ENCODE measurements at regions not wholly inside any gene's neighbourhood (a gene's known extent, or its start where the extent isn't known, plus 50 kb on each side); places are given as distances from the start of the nearest gene placed in this dataset.

DNA sequence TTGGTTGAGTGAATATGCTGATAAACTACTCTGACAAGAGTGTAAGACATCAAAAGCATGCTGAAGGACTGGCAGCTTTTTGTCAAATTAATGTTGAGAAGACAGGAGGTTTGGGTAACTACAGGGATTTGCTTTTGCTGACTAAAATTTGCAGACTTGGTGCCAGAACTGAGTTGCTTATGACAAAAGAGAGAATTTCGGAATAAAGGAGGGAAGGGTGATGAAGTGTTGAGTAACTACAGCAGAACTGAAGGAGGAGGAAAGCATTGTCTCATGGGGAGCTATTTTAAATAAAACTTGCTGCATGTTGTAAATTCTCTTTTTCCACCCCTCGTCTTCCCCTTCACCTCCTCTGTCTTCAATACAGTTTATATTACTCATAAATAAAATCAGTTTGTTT is 296.1 kb downstream of the YTHDC2 start:
- TF ChIP-seq, protein P1, sequence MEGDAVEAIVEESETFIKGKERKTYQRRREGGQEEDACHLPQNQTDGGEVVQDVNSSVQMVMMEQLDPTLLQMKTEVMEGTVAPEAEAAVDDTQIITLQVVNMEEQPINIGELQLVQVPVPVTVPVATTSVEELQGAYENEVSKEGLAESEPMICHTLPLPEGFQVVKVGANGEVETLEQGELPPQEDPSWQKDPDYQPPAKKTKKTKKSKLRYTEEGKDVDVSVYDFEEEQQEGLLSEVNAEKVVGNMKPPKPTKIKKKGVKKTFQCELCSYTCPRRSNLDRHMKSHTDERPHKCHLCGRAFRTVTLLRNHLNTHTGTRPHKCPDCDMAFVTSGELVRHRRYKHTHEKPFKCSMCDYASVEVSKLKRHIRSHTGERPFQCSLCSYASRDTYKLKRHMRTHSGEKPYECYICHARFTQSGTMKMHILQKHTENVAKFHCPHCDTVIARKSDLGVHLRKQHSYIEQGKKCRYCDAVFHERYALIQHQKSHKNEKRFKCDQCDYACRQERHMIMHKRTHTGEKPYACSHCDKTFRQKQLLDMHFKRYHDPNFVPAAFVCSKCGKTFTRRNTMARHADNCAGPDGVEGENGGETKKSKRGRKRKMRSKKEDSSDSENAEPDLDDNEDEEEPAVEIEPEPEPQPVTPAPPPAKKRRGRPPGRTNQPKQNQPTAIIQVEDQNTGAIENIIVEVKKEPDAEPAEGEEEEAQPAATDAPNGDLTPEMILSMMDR (IDR thresholded peaks at IDR 0.05) = no peak
- TF ChIP-seq POLR2AphosphoS5 (IDR thresholded peaks at IDR 0.05; ENCODE audit: low read depth, low read length) (no peak), TCF7L2 (IDR thresholded peaks at IDR 0.05; ENCODE audit: low read depth, low read length) (no peak)
- TF ChIP-seq, protein P2, sequence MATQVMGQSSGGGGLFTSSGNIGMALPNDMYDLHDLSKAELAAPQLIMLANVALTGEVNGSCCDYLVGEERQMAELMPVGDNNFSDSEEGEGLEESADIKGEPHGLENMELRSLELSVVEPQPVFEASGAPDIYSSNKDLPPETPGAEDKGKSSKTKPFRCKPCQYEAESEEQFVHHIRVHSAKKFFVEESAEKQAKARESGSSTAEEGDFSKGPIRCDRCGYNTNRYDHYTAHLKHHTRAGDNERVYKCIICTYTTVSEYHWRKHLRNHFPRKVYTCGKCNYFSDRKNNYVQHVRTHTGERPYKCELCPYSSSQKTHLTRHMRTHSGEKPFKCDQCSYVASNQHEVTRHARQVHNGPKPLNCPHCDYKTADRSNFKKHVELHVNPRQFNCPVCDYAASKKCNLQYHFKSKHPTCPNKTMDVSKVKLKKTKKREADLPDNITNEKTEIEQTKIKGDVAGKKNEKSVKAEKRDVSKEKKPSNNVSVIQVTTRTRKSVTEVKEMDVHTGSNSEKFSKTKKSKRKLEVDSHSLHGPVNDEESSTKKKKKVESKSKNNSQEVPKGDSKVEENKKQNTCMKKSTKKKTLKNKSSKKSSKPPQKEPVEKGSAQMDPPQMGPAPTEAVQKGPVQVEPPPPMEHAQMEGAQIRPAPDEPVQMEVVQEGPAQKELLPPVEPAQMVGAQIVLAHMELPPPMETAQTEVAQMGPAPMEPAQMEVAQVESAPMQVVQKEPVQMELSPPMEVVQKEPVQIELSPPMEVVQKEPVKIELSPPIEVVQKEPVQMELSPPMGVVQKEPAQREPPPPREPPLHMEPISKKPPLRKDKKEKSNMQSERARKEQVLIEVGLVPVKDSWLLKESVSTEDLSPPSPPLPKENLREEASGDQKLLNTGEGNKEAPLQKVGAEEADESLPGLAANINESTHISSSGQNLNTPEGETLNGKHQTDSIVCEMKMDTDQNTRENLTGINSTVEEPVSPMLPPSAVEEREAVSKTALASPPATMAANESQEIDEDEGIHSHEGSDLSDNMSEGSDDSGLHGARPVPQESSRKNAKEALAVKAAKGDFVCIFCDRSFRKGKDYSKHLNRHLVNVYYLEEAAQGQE (IDR thresholded peaks at IDR 0.05; ENCODE audit: insufficient read depth in 1 of 2, low read depth in 2 of 2, low read length in 1 of 2) = no peak

Data from Panc1 (cell line).